Glomerular endothelial cell (primary cell): ENCODE measurements at regions not wholly inside any gene's neighbourhood (a gene's known extent, or its start where the extent isn't known, plus 50 kb on each side); places are given as distances from the start of the nearest gene placed in this dataset.

Experiments used
- DNase-seq: peaks from one replicate; pipeline ENCODE4 v3.0.0-alpha.2; 2011; ENCODE audit warnings: low read depth, low spot score; ENCODE audit errors: extremely low read depth

GRCh38 chr2:64704161-64704560 is 50.4 kb upstream of the SERTAD2 start:
- no peak for DNase-seq

- DNase-seq: no peak
These were observed 51.3 kb upstream of the SERTAD2 start for GRCh38 chr2:64704996-64705395.

- DNase-seq: no peak
These were observed 53.6 kb upstream of the SERTAD2 start for GRCh38 chr2:64707276-64707675.

GRCh38 chr2:64708829-64709228 is 55.1 kb upstream of the SERTAD2 start:
- DNase-seq: no peak

- peak; percentile 82 for DNase-seq
These were observed 57.6 kb upstream of the SERTAD2 start for GRCh38 chr2:64711252-64711800.

GRCh38 chr2:64713686-64714085 is 60.0 kb upstream of the SERTAD2 start:
- DNase-seq: no peak

- no peak for DNase-seq
These were observed 62.9 kb upstream of the SERTAD2 start for GRCh38 chr2:64716569-64716968.

GRCh38 chr2:64718250-64718885 is 64.7 kb upstream of the SERTAD2 start:
- DNase-seq: no peak

- DNase-seq: no peak
These were observed 67.0 kb upstream of the SERTAD2 start for GRCh38 chr2:64720535-64721319.

- no peak for DNase-seq
These were observed 67.6 kb upstream of the SERTAD2 start for GRCh38 chr2:64721320-64721623.

- DNase-seq: no peak
These were observed 68.8 kb upstream of the SERTAD2 start for GRCh38 chr2:64722291-64723044.

GRCh38 chr2:64727013-64727767 is 73.5 kb upstream of the SERTAD2 start:
- no peak for DNase-seq

- DNase-seq: no peak
These were observed 74.2 kb upstream of the SERTAD2 start for GRCh38 chr2:64727843-64728463.

GRCh38 chr2:64730551-64731262 is 77.0 kb upstream of the SERTAD2 start:
- no peak for DNase-seq

GRCh38 chr2:64731263-64731643 is 77.5 kb upstream of the SERTAD2 start:
- no peak for DNase-seq

GRCh38 chr2:64731746-64732145 is 78.0 kb upstream of the SERTAD2 start:
- no peak for DNase-seq

GRCh38 chr2:64732146-64732545 is 78.4 kb upstream of the SERTAD2 start:
- no peak for DNase-seq

- DNase-seq: no peak
These were observed 81.8 kb upstream of the SERTAD2 start for GRCh38 chr2:64735504-64735903.

- DNase-seq: no peak
These were observed 83.8 kb upstream of the SERTAD2 start for GRCh38 chr2:64737547-64737946.

- DNase-seq: no peak
These were observed 84.3 kb upstream of the SERTAD2 start for GRCh38 chr2:64738026-64738425.
